Neural crest cell (in vitro differentiated cells): ENCODE measurements at regions not wholly inside any gene's neighbourhood (a gene's known extent, or its start where the extent isn't known, plus 50 kb on each side); places are given as distances from the start of the nearest gene placed in this dataset.

Experiments
- DNase-seq: peaks from one replicate; pipeline ENCODE4 v3.0.0; 2021; ENCODE audit warnings: low read depth, mixed read lengths, low spot score
- H3K27ac Mint-ChIP-seq: one replicate; pipeline ENCODE4 v1.8.0; 2021; ENCODE audit warnings: mild to moderate bottlenecking, mixed read lengths; ENCODE audit not compliant: unreplicated experiment
- H3K27me3 Mint-ChIP-seq: 2 replicates; pipeline ENCODE4 v1.8.0; 2021; ENCODE audit warnings: low read depth, mild to moderate bottlenecking, mixed read lengths
- H3K36me3 Mint-ChIP-seq: 2 replicates; pipeline ENCODE4 v1.8.0; 2021; ENCODE audit warnings: low read depth, mild to moderate bottlenecking, mixed read lengths
- H3K4me1 Mint-ChIP-seq: 2 replicates; pipeline ENCODE4 v1.8.0; 2021; ENCODE audit warnings: mixed read lengths
- H3K4me3 Mint-ChIP-seq: one replicate; pipeline ENCODE4 v1.8.0; 2021; ENCODE audit warnings: mild to moderate bottlenecking, mixed read lengths
- H3K9me3 Mint-ChIP-seq: 2 replicates; pipeline ENCODE4 v1.8.0; 2021; ENCODE audit warnings: mixed read lengths
- CTCF ChIP-seq: fragments of 200-600 bp; sonication (generic); conservative IDR thresholded peaks from 2 replicates; pipeline ENCODE4 v1.5.0; 2021; ENCODE audit warnings: antibody characterized with exemption, mild to moderate bottlenecking

DNA sequence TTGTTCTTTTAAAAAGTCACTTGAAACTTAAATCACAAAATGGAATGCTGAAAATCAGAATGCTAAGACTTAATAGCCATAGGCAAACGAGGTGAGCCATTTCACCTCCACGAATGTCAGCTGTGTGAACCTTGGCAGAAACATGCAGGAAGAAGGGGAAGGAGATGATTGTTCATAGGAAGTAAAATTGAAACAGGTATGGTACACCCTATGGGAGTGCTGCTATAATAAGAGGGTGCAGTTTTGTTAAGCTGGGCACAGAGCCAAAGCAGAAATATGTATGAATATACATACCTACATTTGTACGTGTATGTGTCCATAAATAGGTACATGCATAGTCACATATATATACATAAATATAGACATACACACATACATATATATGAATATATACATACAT, 51.0 kb upstream of the SPINK5 start:
- Mint-ChIP-seq H3K27ac (peak overlapping the region; percentile 4), H3K27me3 (no peaks in the 10 kb centered on the region)

DNA sequence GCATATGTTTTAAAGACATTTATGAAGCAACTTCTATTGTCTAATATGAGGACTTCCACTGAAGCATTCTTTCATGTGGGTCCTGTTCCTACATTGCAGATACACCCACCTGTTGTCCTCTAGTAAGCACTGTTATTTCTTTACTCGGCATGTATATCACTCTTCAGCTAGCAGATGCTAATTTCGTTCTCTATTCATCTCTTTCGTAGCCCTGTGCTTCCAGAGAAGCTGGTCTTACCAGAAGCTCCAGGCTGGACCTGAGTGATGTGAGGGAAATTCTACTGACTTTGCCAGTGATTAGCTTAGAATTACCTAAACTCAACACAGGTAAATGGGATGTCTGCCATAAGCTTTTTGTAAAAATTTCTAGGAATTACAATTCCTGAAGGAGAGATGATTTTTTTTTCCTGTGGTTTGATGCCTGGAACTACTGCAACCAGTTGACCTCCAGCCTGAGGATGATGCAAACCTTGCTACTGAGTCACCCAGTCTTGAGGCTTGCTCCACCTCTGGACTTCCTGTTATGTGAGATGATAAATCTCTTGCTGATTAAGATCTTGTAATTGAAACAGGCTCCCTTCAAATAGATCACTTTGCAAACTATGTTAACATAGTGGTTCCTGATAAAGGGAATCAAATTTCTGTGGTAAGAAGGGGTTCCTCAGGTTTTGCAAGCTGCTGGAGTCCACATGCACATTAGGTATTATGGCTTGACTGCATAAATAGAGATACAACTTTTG, 52.2 kb upstream of the SPINK5 start:
- peaks cover 24% of the 10 kb centered on the region for H3K36me3 Mint-ChIP-seq
- H3K27me3 Mint-ChIP-seq: no peaks in the 10 kb centered on the region
- peaks cover 1% of the 10 kb centered on the region for H3K9me3 Mint-ChIP-seq
- peaks cover under 1% of the 10 kb centered on the region for H3K4me1 Mint-ChIP-seq
- no peak for TF ChIP-seq CTCF
- no peak overlapping the region for H3K27ac Mint-ChIP-seq
- no peak overlapping the region for H3K4me3 Mint-ChIP-seq
- DNase-seq: no peak

More for the DNA sequence above, 51.0 kb upstream of the SPINK5 start:
- no peak overlapping the region for H3K4me3 Mint-ChIP-seq
- no peak for DNase-seq
- peaks cover 4% of the 10 kb centered on the region for H3K4me1 Mint-ChIP-seq
- TF ChIP-seq CTCF: no peak
- H3K36me3 Mint-ChIP-seq: peaks cover 22% of the 10 kb centered on the region
- no peaks in the 10 kb centered on the region for H3K9me3 Mint-ChIP-seq

DNA sequence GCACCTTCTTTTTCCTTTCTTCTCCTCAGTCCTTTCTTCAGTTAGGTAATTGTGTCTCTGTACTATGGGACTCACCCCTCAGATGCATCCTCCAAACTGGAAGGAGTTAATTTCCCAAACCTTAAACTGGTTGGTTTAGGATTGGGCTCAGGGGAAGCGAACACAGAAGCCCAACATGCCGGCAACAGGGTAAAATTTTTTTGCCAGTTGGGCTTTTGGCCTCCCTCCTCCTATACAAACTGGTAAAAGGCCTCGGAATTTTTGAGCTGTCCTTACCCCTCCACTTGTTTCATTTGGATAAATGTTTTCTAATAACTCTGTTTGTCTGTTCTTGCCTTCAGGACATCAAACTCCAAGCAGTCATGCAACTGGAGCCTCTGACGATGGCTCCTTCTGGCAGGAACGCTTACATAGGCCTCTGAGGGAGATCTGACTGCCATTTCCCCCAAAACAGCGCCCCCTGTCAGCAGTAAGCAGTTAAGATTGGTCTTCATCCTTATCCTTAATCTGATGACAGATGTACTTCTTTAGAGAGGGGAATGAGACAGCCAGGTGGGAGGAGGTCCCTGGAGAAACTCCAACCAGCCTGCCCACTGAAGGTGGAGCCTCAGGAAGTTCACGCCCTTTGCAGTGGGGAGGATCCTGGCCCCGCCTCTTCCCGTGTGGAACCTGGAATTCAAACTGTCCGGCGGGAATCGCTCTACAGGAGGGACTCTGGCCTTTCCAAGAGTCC, 57.8 kb upstream of the SPINK5 start:
- peaks cover 9% of the 10 kb centered on the region for H3K9me3 Mint-ChIP-seq
- DNase-seq: no peak
- no peaks in the 10 kb centered on the region for H3K27me3 Mint-ChIP-seq

DNA sequence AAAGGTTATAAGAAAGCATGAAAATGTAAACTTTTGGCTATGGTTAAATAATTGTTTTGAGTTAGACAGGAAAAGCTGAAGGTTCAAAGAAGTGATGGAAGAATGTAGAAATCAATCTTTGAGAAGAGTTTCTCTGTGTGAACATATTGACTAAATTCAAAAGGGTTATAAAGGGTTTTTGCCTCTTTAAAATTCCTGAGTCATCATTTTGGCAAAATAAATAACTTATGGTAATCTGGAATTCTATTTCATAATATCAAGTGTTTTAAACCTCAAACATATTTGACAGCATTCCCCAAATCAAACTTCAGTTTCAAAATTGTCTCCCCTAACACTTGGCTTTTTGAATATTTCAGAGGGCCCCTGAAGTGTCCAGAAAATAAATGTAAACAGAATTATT, 60.6 kb upstream of the SPINK5 start:
- TF ChIP-seq CTCF: no peak
- Mint-ChIP-seq H3K27ac (no peak overlapping the region), H3K36me3 (peaks cover 41% of the 10 kb centered on the region), H3K4me3 (no peak overlapping the region), H3K27me3 (no peaks in the 10 kb centered on the region), H3K9me3 (peaks cover 21% of the 10 kb centered on the region), H3K4me1 (no peaks in the 10 kb centered on the region)
- no peak for DNase-seq

More for the DNA sequence above, 57.8 kb upstream of the SPINK5 start:
- no peaks in the 10 kb centered on the region for H3K4me1 Mint-ChIP-seq
- peaks cover 28% of the 10 kb centered on the region for H3K36me3 Mint-ChIP-seq
- TF ChIP-seq CTCF: peak; percentile 30
- H3K4me3 Mint-ChIP-seq: no peak overlapping the region
- H3K27ac Mint-ChIP-seq: no peak overlapping the region

DNA sequence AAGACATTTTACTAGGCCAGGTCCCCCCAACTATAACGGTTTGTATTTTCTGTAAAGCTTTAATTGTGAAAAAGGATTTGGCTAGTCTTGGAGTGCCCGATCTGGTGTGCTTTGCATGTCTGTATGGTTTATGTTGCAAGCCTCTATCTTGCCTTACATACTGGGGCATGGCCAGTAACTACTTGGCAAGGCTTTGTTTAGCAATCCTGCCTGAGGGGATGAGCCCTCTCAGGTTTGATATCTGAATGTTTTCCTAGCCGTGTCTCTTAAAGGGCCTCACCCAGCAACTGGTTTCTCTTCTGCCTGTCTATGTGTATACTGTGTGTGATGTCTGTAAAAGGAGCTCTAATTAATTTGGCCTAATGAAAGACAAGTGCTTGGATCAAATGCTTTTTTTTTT, 61.3 kb upstream of the SPINK5 start:
- no peak for TF ChIP-seq CTCF
- Mint-ChIP-seq H3K36me3 (peaks cover 43% of the 10 kb centered on the region), H3K4me3 (no peak overlapping the region), H3K27me3 (no peaks in the 10 kb centered on the region), H3K9me3 (peaks cover 21% of the 10 kb centered on the region), H3K27ac (no peak overlapping the region), H3K4me1 (no peaks in the 10 kb centered on the region)
- no peak for DNase-seq
